Karpas-422 (cell line): ENCODE measurements at regions not wholly inside any gene's neighbourhood (a gene's known extent, or its start where the extent isn't known, plus 50 kb on each side); places are given as distances from the start of the nearest gene placed in this dataset.
"Not testable (repeated sequence)": the region's sequence is repeated elsewhere in the genome, so short reads cannot be mapped to it uniquely, and the experiment has no call there.

ENCODE experiments used
- DNase-seq: peaks from one replicate; pipeline ENCODE4 v3.0.0-alpha.2; 2015
- H2AFZ ChIP-seq: fragments of 200-600 bp; sonication (generic); 2 replicates; pipeline ENCODE4 v1.6.1; 2014; ENCODE audit warnings: antibody characterized with exemption, low read length, mixed read lengths
- H3K27ac ChIP-seq: fragments of 200-600 bp; sonication (generic); 2 replicates; pipeline ENCODE4 v1.5.1; 2014; ENCODE audit warnings: mild to moderate bottlenecking, low read length, moderate library complexity
- H3K27me3 ChIP-seq: fragments of 200-600 bp; sonication (generic); 2 replicates; pipeline ENCODE4 v1.6.1; 2014; ENCODE audit warnings: low read length, mixed read lengths
- H3K36me3 ChIP-seq: fragments of 200-600 bp; sonication (generic); 2 replicates; pipeline ENCODE4 v1.6.1; 2014; ENCODE audit warnings: low read length, mixed read lengths; ENCODE audit not compliant: insufficient read depth
- H3K4me1 ChIP-seq: fragments of 200-600 bp; sonication (generic); 2 replicates; pipeline ENCODE4 v1.6.1; 2014; ENCODE audit warnings: mild to moderate bottlenecking, low read length, mixed read lengths
- H3K4me2 ChIP-seq: fragments of 200-600 bp; sonication (generic); 2 replicates; pipeline ENCODE4 v1.6.1; 2014; ENCODE audit warnings: low read length, low read depth, mild to moderate bottlenecking; ENCODE audit not compliant: poor library complexity, severe bottlenecking
- H3K4me3 ChIP-seq: fragments of 200-600 bp; sonication (generic); 2 replicates; pipeline ENCODE4 v1.5.1; 2014; ENCODE audit warnings: mild to moderate bottlenecking, antibody characterized with exemption, low read length, mixed read lengths
- H3K79me2 ChIP-seq: fragments of 200-600 bp; sonication (generic); 2 replicates; pipeline ENCODE4 v1.6.1; 2014; ENCODE audit warnings: mild to moderate bottlenecking, low read length, mixed read lengths
- H3K9ac ChIP-seq: fragments of 200-600 bp; sonication (generic); 2 replicates; pipeline ENCODE4 v1.6.0; 2014; ENCODE audit warnings: low read length
- H3K9me2 ChIP-seq: fragments of 200-600 bp; sonication (generic), shearing (Covaris generic); replicated peaks from 2 replicates; pipeline ENCODE4 v1.6.0; 2014; ENCODE audit warnings: mild to moderate bottlenecking, low read length, moderate library complexity; ENCODE audit not compliant: insufficient read depth
- H3K9me3 ChIP-seq: fragments of 300-700, 200-600 bp; sonication (generic); 2 replicates; pipeline ENCODE4 v1.6.1; 2014; ENCODE audit warnings: low read length, mixed read lengths
- H4K20me1 ChIP-seq: fragments of 200-600 bp; sonication (generic); 2 replicates; pipeline ENCODE4 v1.6.1; 2014; ENCODE audit warnings: mild to moderate bottlenecking, antibody characterized with exemption, low read length, low read depth; ENCODE audit not compliant: insufficient read depth

- not testable (repeated sequence) for H3K4me1 ChIP-seq, H2AFZ ChIP-seq, H3K4me2 ChIP-seq, H3K9me2 ChIP-seq, H3K9me3 ChIP-seq, H3K27me3 ChIP-seq, H3K4me3 ChIP-seq, H4K20me1 ChIP-seq, H3K36me3 ChIP-seq, H3K27ac ChIP-seq, DNase-seq, H3K9ac ChIP-seq, H3K79me2 ChIP-seq
These were observed 454.0 kb upstream of the GRM7 start for GRCh38 chr3:6406923-6407322.

- Histone ChIP-seq H3K27me3 (no peaks in the 10 kb centered on the region), H3K4me2 (no peak overlapping the region), H3K4me3 (no peak overlapping the region), H3K4me1 (no peaks in the 10 kb centered on the region), H3K9me2 (no peaks in the 10 kb centered on the region), H3K36me3 (no peaks in the 10 kb centered on the region), H3K9ac (no peak overlapping the region), H2AFZ (no peak overlapping the region), H3K79me2 (no peaks in the 10 kb centered on the region), H4K20me1 (no peaks in the 10 kb centered on the region), H3K27ac (no peak overlapping the region), H3K9me3 (no peaks in the 10 kb centered on the region)
- DNase-seq, result no peak
These were observed 444.8 kb upstream of the GRM7 start for GRCh38 chr3:6416049-6416661.

GRCh38 chr3:6417174-6417573 is 443.7 kb upstream of the GRM7 start:
- no peaks in the 10 kb centered on the region for H3K9me3 ChIP-seq
- no peak overlapping the region for H3K27ac ChIP-seq

GRCh38 chr3:6418485-6418884 is 442.4 kb upstream of the GRM7 start:
- Histone ChIP-seq H3K79me2 (no peaks in the 10 kb centered on the region), H3K27me3 (no peaks in the 10 kb centered on the region), H3K4me2 (no peak overlapping the region), H3K36me3 (no peaks in the 10 kb centered on the region), H3K9me2 (no peaks in the 10 kb centered on the region), H3K9ac (no peak overlapping the region), H3K4me3 (no peak overlapping the region), H3K27ac (no peak overlapping the region), H4K20me1 (no peaks in the 10 kb centered on the region), H2AFZ (no peak overlapping the region), H3K9me3 (no peaks in the 10 kb centered on the region), H3K4me1 (no peaks in the 10 kb centered on the region)
- DNase-seq, result no peak

More at GRCh38 chr3:6417174-6417573, 443.7 kb upstream of the GRM7 start:
- Histone ChIP-seq H3K4me1 (no peaks in the 10 kb centered on the region), H3K9me2 (no peaks in the 10 kb centered on the region), H4K20me1 (no peaks in the 10 kb centered on the region), H3K4me2 (no peak overlapping the region), H3K27me3 (no peaks in the 10 kb centered on the region), H3K4me3 (no peak overlapping the region), H3K79me2 (no peaks in the 10 kb centered on the region), H3K36me3 (no peaks in the 10 kb centered on the region), H3K9ac (no peak overlapping the region), H2AFZ (no peak overlapping the region)
- DNase-seq, result no peak

- Histone ChIP-seq H3K27ac (no peak overlapping the region), H3K27me3 (no peaks in the 10 kb centered on the region), H3K79me2 (no peaks in the 10 kb centered on the region), H3K9me2 (no peaks in the 10 kb centered on the region), H2AFZ (no peak overlapping the region), H3K36me3 (no peaks in the 10 kb centered on the region), H4K20me1 (no peaks in the 10 kb centered on the region), H3K9ac (no peak overlapping the region), H3K9me3 (no peaks in the 10 kb centered on the region), H3K4me1 (no peaks in the 10 kb centered on the region), H3K4me3 (no peak overlapping the region), H3K4me2 (no peak overlapping the region)
- no peak for DNase-seq
These were observed 439.1 kb upstream of the GRM7 start for GRCh38 chr3:6421666-6422445.

- no peaks in the 10 kb centered on the region; the same call in 1 of the 2 replicates for H3K9me3 ChIP-seq
- no peaks in the 10 kb centered on the region for H3K79me2 ChIP-seq
- no peaks in the 10 kb centered on the region for H3K36me3 ChIP-seq
- no peak for DNase-seq
- H3K4me1 ChIP-seq, result no peaks in the 10 kb centered on the region
- H3K27me3 ChIP-seq, result no peaks in the 10 kb centered on the region
- H3K4me3 ChIP-seq, result no peak overlapping the region
- H3K9me2 ChIP-seq, result no peaks in the 10 kb centered on the region
- H4K20me1 ChIP-seq, result no peaks in the 10 kb centered on the region
- no peak overlapping the region for H3K27ac ChIP-seq
- H2AFZ ChIP-seq, result no peak overlapping the region
- H3K4me2 ChIP-seq, result no peak overlapping the region
- no peak overlapping the region for H3K9ac ChIP-seq
These were observed 435.6 kb upstream of the GRM7 start for GRCh38 chr3:6425289-6425820.

- H3K9me3 ChIP-seq, DNase-seq, H3K4me1 ChIP-seq, H2AFZ ChIP-seq, H3K4me3 ChIP-seq, H4K20me1 ChIP-seq, H3K9ac ChIP-seq, H3K27ac ChIP-seq, H3K4me2 ChIP-seq, H3K36me3 ChIP-seq, H3K79me2 ChIP-seq, H3K9me2 ChIP-seq, H3K27me3 ChIP-seq: not testable (repeated sequence)
These were observed 432.6 kb upstream of the GRM7 start for GRCh38 chr3:6428276-6428675.

GRCh38 chr3:6435951-6436350 is 425.0 kb upstream of the GRM7 start:
- peaks cover 3% of the 10 kb centered on the region; the same call in 1 of the 2 replicates for H3K9me3 ChIP-seq
- H3K27ac ChIP-seq, result no peak overlapping the region
- no peak overlapping the region for H3K9ac ChIP-seq
- no peak overlapping the region for H3K4me2 ChIP-seq
- H3K9me2 ChIP-seq, result no peaks in the 10 kb centered on the region
- DNase-seq, result no peak
- H3K36me3 ChIP-seq, result no peaks in the 10 kb centered on the region
- H2AFZ ChIP-seq, result no peak overlapping the region
- no peak overlapping the region for H3K4me3 ChIP-seq
- no peaks in the 10 kb centered on the region for H3K79me2 ChIP-seq
- H3K4me1 ChIP-seq, result no peaks in the 10 kb centered on the region
- H3K27me3 ChIP-seq, result no peaks in the 10 kb centered on the region
- no peaks in the 10 kb centered on the region for H4K20me1 ChIP-seq
